K562 (cell line): ENCODE measurements at regions not wholly inside any gene's neighbourhood (a gene's known extent, or its start where the extent isn't known, plus 50 kb on each side); places are given as distances from the start of the nearest gene placed in this dataset.

Source experiments
- EP300 ChIP-seq: IDR thresholded peaks from 2 replicates; pipeline ENCODE4 v1.6.1; 2012; ENCODE audit warnings: low read length, improper control_type of control experiment
- GABPB1 ChIP-seq: sonication (generic); formaldehyde crosslinking; IDR thresholded peaks from 2 replicates; pipeline ENCODE4 v1.8.0; 2022; ENCODE audit warnings: mild to moderate bottlenecking, missing genetic modification reagents
- POLR2B ChIP-seq: fragments of 450-650 bp; IDR thresholded peaks from 2 replicates; pipeline ENCODE4 v1.6.1; 2018; ENCODE audit warnings: low read depth; ENCODE audit not compliant: partially characterized antibody
- RCOR1 ChIP-seq, 2 experiments: IDR thresholded peaks; 2 replicates each; pipeline ENCODE4 v1.6.1; 2012; ENCODE audit warnings: low read depth in 2 of 2, low read length in 2 of 2, borderline replicate concordance in 1 of 2, improper control_type of control experiment in 1 of 2
- SP1 ChIP-seq: sonication (generic); formaldehyde crosslinking; IDR thresholded peaks from 2 replicates; pipeline ENCODE4 v1.8.1; 2022; ENCODE audit warnings: mild to moderate bottlenecking, missing genetic modification reagents
- SP2 ChIP-seq: IDR thresholded peaks from 2 replicates; pipeline ENCODE4 v1.6.1; 2011; ENCODE audit warnings: mild to moderate bottlenecking, low read depth, low read length, moderate library complexity; ENCODE audit not compliant: poor library complexity, severe bottlenecking; ENCODE audit errors: extremely low read depth
- TBL1XR1 ChIP-seq, 2 experiments: IDR thresholded peaks; 2 replicates each; pipeline ENCODE4 v1.6.1; 2012; ENCODE audit warnings: improper control_type of control experiment in 2 of 2, low read length in 2 of 2, mild to moderate bottlenecking in 1 of 2
- TCF7L2 ChIP-seq: fragments of 150-350 bp; IDR thresholded peaks from 2 replicates; pipeline ENCODE4 v1.6.1; 2016; ENCODE audit warnings: low read depth, mild to moderate bottlenecking, low read length, moderate library complexity
- ZNF175 ChIP-seq: fragments of 200-800 bp; sonication (Bioruptor generic); IDR thresholded peaks from 2 replicates; pipeline ENCODE4 v1.6.1; 2016; ENCODE audit warnings: low read depth, mild to moderate bottlenecking, missing genetic modification characterization, missing compliant biosample characterization
- ZZZ3 ChIP-seq: fragments of 450-650 bp; IDR thresholded peaks from 2 replicates; pipeline ENCODE4 v1.6.1; 2016; ENCODE audit warnings: antibody characterized with exemption, mild to moderate bottlenecking, moderate library complexity
- TF ChIP-seq, protein P1 (sequence below), 3 experiments: IDR thresholded peaks in 2 of 3; conservative IDR thresholded peaks in 1 of 3; 2 replicates each; pipeline ENCODE4 v1.5.1; 2011 to 2012; ENCODE audit warnings: low read length in 3 of 3, mild to moderate bottlenecking in 3 of 3, control low read depth in 2 of 3, improper control_type of control experiment in 1 of 3, inconsistent platforms in 1 of 3, low read depth in 1 of 3, mixed read lengths in 1 of 3, moderate library complexity in 1 of 3; ENCODE audit not compliant: insufficient read depth in 2 of 3
- TF ChIP-seq, protein P2 (sequence below): sonication (generic); formaldehyde crosslinking; IDR thresholded peaks from 2 replicates; pipeline ENCODE4 v1.8.1; 2022; ENCODE audit warnings: missing genetic modification reagents
- TF ChIP-seq, protein P3 (sequence below): fragments of 200-800 bp; sonication (Bioruptor generic); IDR thresholded peaks from 2 replicates; pipeline ENCODE4 v1.6.1; 2017; ENCODE audit warnings: missing genetic modification characterization, missing compliant biosample characterization
- TF ChIP-seq, protein P4 (sequence below): fragments of 250-450 bp; sonication (Bioruptor Pico); IDR thresholded peaks from 2 replicates; pipeline ENCODE4 v1.9.0; 2021; ENCODE audit warnings: mild to moderate bottlenecking

DNA sequence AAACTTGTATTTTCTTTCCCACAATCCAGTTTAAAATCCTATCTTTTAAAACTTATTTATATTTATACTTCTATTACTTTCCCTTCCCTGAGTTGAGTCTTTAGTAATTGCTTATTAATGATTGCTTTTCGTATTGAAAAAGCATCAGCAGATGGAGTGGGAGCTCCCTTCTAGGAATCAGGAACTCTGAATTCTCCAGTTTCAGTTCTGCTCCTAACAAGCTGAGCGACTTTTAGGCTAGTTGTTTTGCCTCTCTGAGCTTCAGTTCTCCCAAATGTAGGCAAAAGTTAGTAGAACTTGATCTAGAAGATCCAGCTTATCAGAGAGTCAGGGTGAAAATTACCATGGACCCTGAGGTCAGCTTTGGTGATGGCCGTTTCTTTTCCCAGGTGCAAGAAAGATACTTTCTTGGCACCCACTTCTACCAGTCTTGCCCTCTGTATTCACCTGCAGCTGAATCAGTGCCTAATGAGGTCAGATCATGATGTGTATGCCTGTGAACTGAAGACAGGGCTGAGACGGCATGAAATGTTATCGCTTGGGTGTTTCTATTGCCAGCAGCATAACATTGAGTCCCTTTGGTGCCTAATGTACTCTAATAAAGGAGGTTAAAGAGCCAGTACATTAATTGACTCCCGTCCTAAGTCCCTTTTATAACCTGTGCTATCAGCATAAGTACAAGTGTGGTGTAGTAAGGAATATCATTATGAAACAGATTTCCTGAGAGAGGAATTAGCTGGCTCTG, 194.5 kb upstream of the TBC1D5 start:
- TF ChIP-seq, protein P1, sequence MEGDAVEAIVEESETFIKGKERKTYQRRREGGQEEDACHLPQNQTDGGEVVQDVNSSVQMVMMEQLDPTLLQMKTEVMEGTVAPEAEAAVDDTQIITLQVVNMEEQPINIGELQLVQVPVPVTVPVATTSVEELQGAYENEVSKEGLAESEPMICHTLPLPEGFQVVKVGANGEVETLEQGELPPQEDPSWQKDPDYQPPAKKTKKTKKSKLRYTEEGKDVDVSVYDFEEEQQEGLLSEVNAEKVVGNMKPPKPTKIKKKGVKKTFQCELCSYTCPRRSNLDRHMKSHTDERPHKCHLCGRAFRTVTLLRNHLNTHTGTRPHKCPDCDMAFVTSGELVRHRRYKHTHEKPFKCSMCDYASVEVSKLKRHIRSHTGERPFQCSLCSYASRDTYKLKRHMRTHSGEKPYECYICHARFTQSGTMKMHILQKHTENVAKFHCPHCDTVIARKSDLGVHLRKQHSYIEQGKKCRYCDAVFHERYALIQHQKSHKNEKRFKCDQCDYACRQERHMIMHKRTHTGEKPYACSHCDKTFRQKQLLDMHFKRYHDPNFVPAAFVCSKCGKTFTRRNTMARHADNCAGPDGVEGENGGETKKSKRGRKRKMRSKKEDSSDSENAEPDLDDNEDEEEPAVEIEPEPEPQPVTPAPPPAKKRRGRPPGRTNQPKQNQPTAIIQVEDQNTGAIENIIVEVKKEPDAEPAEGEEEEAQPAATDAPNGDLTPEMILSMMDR (IDR thresholded peaks at IDR 0.05 in 2 of 3, conservative IDR thresholded peaks at IDR 0.05 in 1 of 3; ENCODE audit: insufficient read depth in 2 of 3, low read depth in 1 of 3, low read length in 3 of 3), result no peak
- no peak for TF ChIP-seq GABPB1
- TF ChIP-seq RCOR1 (IDR thresholded peaks at IDR 0.05; ENCODE audit: borderline replicate concordance in 1 of 2, low read depth in 2 of 2, low read length in 2 of 2), result no peak
- TF ChIP-seq SP2, result no peak
- TF ChIP-seq, protein P2, sequence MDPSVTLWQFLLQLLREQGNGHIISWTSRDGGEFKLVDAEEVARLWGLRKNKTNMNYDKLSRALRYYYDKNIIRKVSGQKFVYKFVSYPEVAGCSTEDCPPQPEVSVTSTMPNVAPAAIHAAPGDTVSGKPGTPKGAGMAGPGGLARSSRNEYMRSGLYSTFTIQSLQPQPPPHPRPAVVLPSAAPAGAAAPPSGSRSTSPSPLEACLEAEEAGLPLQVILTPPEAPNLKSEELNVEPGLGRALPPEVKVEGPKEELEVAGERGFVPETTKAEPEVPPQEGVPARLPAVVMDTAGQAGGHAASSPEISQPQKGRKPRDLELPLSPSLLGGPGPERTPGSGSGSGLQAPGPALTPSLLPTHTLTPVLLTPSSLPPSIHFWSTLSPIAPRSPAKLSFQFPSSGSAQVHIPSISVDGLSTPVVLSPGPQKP (CRISPR knock-in tag), result no peak
- TF ChIP-seq, protein P3, sequence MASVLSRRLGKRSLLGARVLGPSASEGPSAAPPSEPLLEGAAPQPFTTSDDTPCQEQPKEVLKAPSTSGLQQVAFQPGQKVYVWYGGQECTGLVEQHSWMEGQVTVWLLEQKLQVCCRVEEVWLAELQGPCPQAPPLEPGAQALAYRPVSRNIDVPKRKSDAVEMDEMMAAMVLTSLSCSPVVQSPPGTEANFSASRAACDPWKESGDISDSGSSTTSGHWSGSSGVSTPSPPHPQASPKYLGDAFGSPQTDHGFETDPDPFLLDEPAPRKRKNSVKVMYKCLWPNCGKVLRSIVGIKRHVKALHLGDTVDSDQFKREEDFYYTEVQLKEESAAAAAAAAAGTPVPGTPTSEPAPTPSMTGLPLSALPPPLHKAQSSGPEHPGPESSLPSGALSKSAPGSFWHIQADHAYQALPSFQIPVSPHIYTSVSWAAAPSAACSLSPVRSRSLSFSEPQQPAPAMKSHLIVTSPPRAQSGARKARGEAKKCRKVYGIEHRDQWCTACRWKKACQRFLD (CRISPR knock-in tag), result no peak
- no peak for TF ChIP-seq ZNF175 (CRISPR knock-in tag)
- no peak for TF ChIP-seq SP1
- TF ChIP-seq TCF7L2, result no peak
- no peak for TF ChIP-seq EP300
- no peak for TF ChIP-seq POLR2B
- TF ChIP-seq, protein P4, sequence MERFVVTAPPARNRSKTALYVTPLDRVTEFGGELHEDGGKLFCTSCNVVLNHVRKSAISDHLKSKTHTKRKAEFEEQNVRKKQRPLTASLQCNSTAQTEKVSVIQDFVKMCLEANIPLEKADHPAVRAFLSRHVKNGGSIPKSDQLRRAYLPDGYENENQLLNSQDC (CRISPR knock-in tag), result no peak
- no peak for TF ChIP-seq ZZZ3
- TF ChIP-seq TBL1XR1 (IDR thresholded peaks at IDR 0.05; ENCODE audit: low read length in 2 of 2), result no peak
